HEK293 (cell line): ENCODE measurements at regions not wholly inside any gene's neighbourhood (a gene's known extent, or its start where the extent isn't known, plus 50 kb on each side); places are given as distances from the start of the nearest gene placed in this dataset.

Experiments
- CTCF ChIP-seq: fragments of 450-650 bp; formaldehyde crosslinking; IDR thresholded peaks from 2 replicates; pipeline ENCODE4 v1.5.1; 2016; ENCODE audit warnings: missing biosample characterization, missing genetic modification characterization
- KLF1 ChIP-seq: fragments of 450-650 bp; formaldehyde crosslinking; IDR thresholded peaks from 2 replicates; pipeline ENCODE4 v1.5.1; 2016; ENCODE audit warnings: missing biosample characterization, missing genetic modification characterization
- KLF9 ChIP-seq: fragments of 450-650 bp; formaldehyde crosslinking; IDR thresholded peaks from 2 replicates; pipeline ENCODE4 v1.5.1; 2016; ENCODE audit warnings: missing biosample characterization, missing genetic modification characterization, low read depth
- REST ChIP-seq: fragments of 450-650 bp; formaldehyde crosslinking; IDR thresholded peaks from 2 replicates; pipeline ENCODE4 v1.5.1; 2016; ENCODE audit warnings: missing biosample characterization, missing genetic modification characterization
- ZBTB20 ChIP-seq: fragments of 450-650 bp; formaldehyde crosslinking; IDR thresholded peaks from 2 replicates; pipeline ENCODE4 v1.5.1; 2016; ENCODE audit warnings: missing biosample characterization, missing genetic modification characterization
- ZBTB21 ChIP-seq: fragments of 450-650 bp; formaldehyde crosslinking; IDR thresholded peaks from 2 replicates; pipeline ENCODE4 v1.5.1; 2017; ENCODE audit warnings: missing biosample characterization, missing genetic modification characterization
- ZBTB6 ChIP-seq: fragments of 450-650 bp; formaldehyde crosslinking; IDR thresholded peaks from 2 replicates; pipeline ENCODE4 v1.5.1; 2017; ENCODE audit warnings: missing biosample characterization, missing genetic modification characterization
- ZBTB8A ChIP-seq: fragments of 450-650 bp; formaldehyde crosslinking; IDR thresholded peaks from 2 replicates; pipeline ENCODE4 v1.5.1; 2016; ENCODE audit warnings: missing biosample characterization, missing genetic modification characterization
- ZNF10 ChIP-seq: fragments of 450-650 bp; formaldehyde crosslinking; IDR thresholded peaks from 2 replicates; pipeline ENCODE4 v1.5.1; 2017; ENCODE audit warnings: missing biosample characterization, missing genetic modification characterization
- ZNF138 ChIP-seq: fragments of 450-650 bp; formaldehyde crosslinking; IDR thresholded peaks from 2 replicates; pipeline ENCODE4 v1.5.1; 2016; ENCODE audit warnings: missing biosample characterization, missing genetic modification characterization, borderline replicate concordance
- ZNF274 ChIP-seq, 2 experiments: fragments of 200-500 bp in 1 of 2; fragments of 450-650 bp in 1 of 2; sonication (Bioruptor generic) in 1 of 2; formaldehyde crosslinking in 1 of 2; IDR thresholded peaks; 2 replicates each; pipeline versions ENCODE4 v1.5.1 to v1.6.1; 2014 to 2016; ENCODE audit warnings: borderline replicate concordance in 1 of 2, inconsistent platforms in 1 of 2, low read length in 1 of 2, missing biosample characterization in 1 of 2, missing genetic modification characterization in 1 of 2
- ZNF37A ChIP-seq: fragments of 450-650 bp; IDR thresholded peaks from 2 replicates; pipeline ENCODE4 v1.5.1; 2018; ENCODE audit warnings: missing biosample characterization, missing genetic modification characterization
- ZNF449 ChIP-seq: fragments of 450-650 bp; formaldehyde crosslinking; IDR thresholded peaks from 2 replicates; pipeline ENCODE4 v1.5.1; 2017; ENCODE audit warnings: missing biosample characterization, mild to moderate bottlenecking, missing genetic modification characterization, moderate library complexity

GRCh38 chr16:82317411-82318167 lies 147.6 kb upstream of the MPHOSPH6 start:
- no peak for TF ChIP-seq CTCF (tag by site-specific recombination)
- no peak for TF ChIP-seq KLF9 (tag by site-specific recombination)
- no peak for TF ChIP-seq KLF1
- no peak for TF ChIP-seq ZNF10 (tag by site-specific recombination)
- no peak for TF ChIP-seq ZBTB21
- no peak for TF ChIP-seq ZBTB8A
- TF ChIP-seq ZBTB6 (tag by site-specific recombination): no peak
- no peak for TF ChIP-seq ZNF449 (tag by site-specific recombination)
- no peak for TF ChIP-seq REST (tag by site-specific recombination)
- TF ChIP-seq ZNF274 (IDR thresholded peaks at IDR 0.05; ENCODE audit: low read length): no peak
- TF ChIP-seq ZNF274 (tag by site-specific recombination; IDR thresholded peaks at IDR 0.05; ENCODE audit: borderline replicate concordance): no peak
- TF ChIP-seq ZNF37A: no peak
- no peak for TF ChIP-seq ZBTB20 (tag by site-specific recombination)
- TF ChIP-seq ZNF138 (tag by site-specific recombination): no peak
